ENCODE measurements at regions not wholly inside any gene's neighbourhood (a gene's known extent, or its start where the extent isn't known, plus 50 kb on each side); places are given as distances from the start of the nearest gene placed in this dataset.

DNA sequence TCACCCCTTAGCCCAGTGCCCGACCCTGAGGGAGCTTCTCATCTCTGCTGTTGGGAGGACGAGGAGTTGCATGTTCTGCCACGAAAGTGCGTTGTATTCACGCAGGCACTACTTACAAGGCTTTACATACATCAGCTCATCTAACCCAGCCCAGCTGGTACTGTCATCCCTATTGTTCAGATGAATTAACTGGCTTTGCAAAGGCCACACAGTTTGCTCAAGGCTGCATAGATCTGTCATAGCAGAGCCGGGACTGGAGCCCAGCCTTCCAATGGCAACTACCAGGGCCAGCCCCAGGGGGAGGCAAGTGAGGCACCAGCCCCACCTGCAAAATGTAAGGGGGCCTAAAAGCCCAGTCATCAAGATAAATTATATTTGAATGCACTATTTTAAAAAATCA is 257.6 kb downstream of the NFATC2 start:
- Histone ChIP-seq H3K9me3 (ENCODE audit: control insufficient read depth, insufficient read depth, low read depth, low read length) (no peaks in the 10 kb centered on the region), H3K27ac (ENCODE audit: insufficient read depth, low read length) (no peak overlapping the region), H3K4me3 (replicated peaks in 1 of 4; ENCODE audit: control extremely low read depth in 1 of 4, insufficient read depth in 1 of 4, low read depth in 3 of 4, low read length in 4 of 4) (no peak overlapping the region), H3K27me3 (ENCODE audit: control insufficient read depth, insufficient read depth, low read length) (peaks cover 2% of the 10 kb centered on the region), H4K20me1 (ENCODE audit: control insufficient read depth, extremely low read depth, insufficient read depth, low read length) (no peaks in the 10 kb centered on the region), H3K79me2 (ENCODE audit: control insufficient read depth, insufficient read depth, low read length) (no peaks in the 10 kb centered on the region), H3K36me3 (ENCODE audit: control insufficient read depth, insufficient read depth, low read length) (no peaks in the 10 kb centered on the region), H2AFZ (ENCODE audit: low read length) (no peak overlapping the region), H3K4me2 (ENCODE audit: extremely low read depth, insufficient read depth, low read length) (no peak overlapping the region), H3K4me1 (ENCODE audit: control insufficient read depth, extremely low read depth, insufficient read depth, low read length) (no peaks in the 10 kb centered on the region), H3K9ac (ENCODE audit: insufficient read depth, low read length) (no peak overlapping the region)
- no peak for TF ChIP-seq EZH2 (IDR thresholded peaks at IDR 0.05; ENCODE audit: low read length, missing control alignments)
- TF ChIP-seq, protein P1, sequence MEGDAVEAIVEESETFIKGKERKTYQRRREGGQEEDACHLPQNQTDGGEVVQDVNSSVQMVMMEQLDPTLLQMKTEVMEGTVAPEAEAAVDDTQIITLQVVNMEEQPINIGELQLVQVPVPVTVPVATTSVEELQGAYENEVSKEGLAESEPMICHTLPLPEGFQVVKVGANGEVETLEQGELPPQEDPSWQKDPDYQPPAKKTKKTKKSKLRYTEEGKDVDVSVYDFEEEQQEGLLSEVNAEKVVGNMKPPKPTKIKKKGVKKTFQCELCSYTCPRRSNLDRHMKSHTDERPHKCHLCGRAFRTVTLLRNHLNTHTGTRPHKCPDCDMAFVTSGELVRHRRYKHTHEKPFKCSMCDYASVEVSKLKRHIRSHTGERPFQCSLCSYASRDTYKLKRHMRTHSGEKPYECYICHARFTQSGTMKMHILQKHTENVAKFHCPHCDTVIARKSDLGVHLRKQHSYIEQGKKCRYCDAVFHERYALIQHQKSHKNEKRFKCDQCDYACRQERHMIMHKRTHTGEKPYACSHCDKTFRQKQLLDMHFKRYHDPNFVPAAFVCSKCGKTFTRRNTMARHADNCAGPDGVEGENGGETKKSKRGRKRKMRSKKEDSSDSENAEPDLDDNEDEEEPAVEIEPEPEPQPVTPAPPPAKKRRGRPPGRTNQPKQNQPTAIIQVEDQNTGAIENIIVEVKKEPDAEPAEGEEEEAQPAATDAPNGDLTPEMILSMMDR (conservative IDR thresholded peaks at IDR 0.05 in 1 of 2, IDR thresholded peaks at IDR 0.05 in 1 of 2; ENCODE audit: low read depth in 1 of 2, low read length in 2 of 2), result no peak
- DNase-seq (ENCODE audit: low read depth in 2 of 2), result no peak

DNA sequence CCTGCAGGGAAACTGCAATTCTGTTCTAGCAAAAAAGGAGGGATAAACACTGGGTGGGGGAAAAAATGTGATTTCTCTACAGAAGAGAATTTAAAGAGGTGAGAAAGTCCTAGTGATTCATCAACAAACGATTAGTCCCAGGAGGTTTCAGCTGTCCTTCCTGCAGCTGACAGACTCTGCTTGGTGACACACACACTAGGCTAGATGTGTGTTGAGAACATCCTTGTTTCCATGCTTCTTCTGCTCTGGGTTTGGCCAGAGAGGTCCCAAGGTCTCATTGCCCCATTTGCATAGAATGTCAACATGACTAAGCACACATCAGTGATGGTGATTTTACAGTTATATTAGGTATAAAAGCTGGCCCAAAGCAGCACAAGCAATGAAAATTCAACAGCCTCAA is 258.3 kb downstream of the NFATC2 start:
- Histone ChIP-seq H3K36me3 (ENCODE audit: control insufficient read depth, insufficient read depth, low read length) (no peaks in the 10 kb centered on the region), H3K4me1 (ENCODE audit: control insufficient read depth, extremely low read depth, insufficient read depth, low read length) (no peaks in the 10 kb centered on the region), H4K20me1 (ENCODE audit: control insufficient read depth, extremely low read depth, insufficient read depth, low read length) (no peaks in the 10 kb centered on the region), H2AFZ (ENCODE audit: low read length) (no peak overlapping the region), H3K4me3 (replicated peaks in 1 of 4; ENCODE audit: control extremely low read depth in 1 of 4, insufficient read depth in 1 of 4, low read depth in 3 of 4, low read length in 4 of 4) (no peak overlapping the region), H3K4me2 (ENCODE audit: extremely low read depth, insufficient read depth, low read length) (no peak overlapping the region), H3K79me2 (ENCODE audit: control insufficient read depth, insufficient read depth, low read length) (no peaks in the 10 kb centered on the region), H3K9me3 (ENCODE audit: control insufficient read depth, insufficient read depth, low read depth, low read length) (no peaks in the 10 kb centered on the region), H3K27me3 (ENCODE audit: control insufficient read depth, insufficient read depth, low read length) (no peaks in the 10 kb centered on the region), H3K9ac (ENCODE audit: insufficient read depth, low read length) (no peak overlapping the region), H3K27ac (ENCODE audit: insufficient read depth, low read length) (no peak overlapping the region)
- TF ChIP-seq, protein P1 (conservative IDR thresholded peaks at IDR 0.05 in 1 of 2, IDR thresholded peaks at IDR 0.05 in 1 of 2; ENCODE audit: low read depth in 1 of 2, low read length in 2 of 2), result no peak
- no peak for TF ChIP-seq EZH2 (IDR thresholded peaks at IDR 0.05; ENCODE audit: low read length, missing control alignments)
- no peak for DNase-seq (ENCODE audit: low read depth in 2 of 2)

DNA sequence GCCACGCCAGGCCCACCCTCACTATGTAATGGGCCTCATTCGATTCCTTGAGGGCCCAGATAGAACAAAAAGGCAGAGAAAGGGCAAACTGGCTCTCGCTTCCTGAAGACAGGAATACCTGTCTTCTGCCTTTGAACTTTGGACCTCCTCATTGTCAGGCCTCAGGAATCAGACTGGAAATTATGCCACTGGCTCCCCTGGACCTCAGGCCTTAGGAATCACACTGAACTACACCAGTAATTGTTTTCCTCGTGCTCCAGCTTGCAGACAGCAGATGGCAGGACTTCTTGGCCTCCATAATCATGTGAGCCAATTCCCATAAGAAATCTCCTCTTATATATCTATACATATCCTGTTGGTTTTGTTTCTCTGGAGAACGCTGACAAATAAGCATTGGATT is 258.6 kb upstream of the KCNG1 start:
- H3K79me2 ChIP-seq (ENCODE audit: control insufficient read depth, insufficient read depth, low read length), result no peaks in the 10 kb centered on the region
- H3K4me3 ChIP-seq (replicated peaks in 1 of 4; ENCODE audit: control extremely low read depth in 1 of 4, insufficient read depth in 1 of 4, low read depth in 3 of 4, low read length in 4 of 4), result no peak overlapping the region
- H3K36me3 ChIP-seq (ENCODE audit: control insufficient read depth, insufficient read depth, low read length), result no peaks in the 10 kb centered on the region
- peaks cover 3% of the 10 kb centered on the region for H3K27me3 ChIP-seq (ENCODE audit: control insufficient read depth, insufficient read depth, low read length)
- H3K9me3 ChIP-seq (ENCODE audit: control insufficient read depth, insufficient read depth, low read depth, low read length), result no peaks in the 10 kb centered on the region
- no peak for DNase-seq (ENCODE audit: low read depth in 2 of 2)
- no peak overlapping the region for H3K27ac ChIP-seq (ENCODE audit: insufficient read depth, low read length)
- no peak for TF ChIP-seq EZH2 (IDR thresholded peaks at IDR 0.05; ENCODE audit: low read length, missing control alignments)
- TF ChIP-seq, protein P1 (conservative IDR thresholded peaks at IDR 0.05 in 1 of 2, IDR thresholded peaks at IDR 0.05 in 1 of 2; ENCODE audit: low read depth in 1 of 2, low read length in 2 of 2), result no peak
- no peak overlapping the region for H3K4me2 ChIP-seq (ENCODE audit: extremely low read depth, insufficient read depth, low read length)
- no peak overlapping the region for H3K9ac ChIP-seq (ENCODE audit: insufficient read depth, low read length)
- no peaks in the 10 kb centered on the region for H3K4me1 ChIP-seq (ENCODE audit: control insufficient read depth, extremely low read depth, insufficient read depth, low read length)
- H4K20me1 ChIP-seq (ENCODE audit: control insufficient read depth, extremely low read depth, insufficient read depth, low read length), result no peaks in the 10 kb centered on the region
- no peak overlapping the region for H2AFZ ChIP-seq (ENCODE audit: low read length)

Data from fibroblast of lung (primary cell).